ENCODE measurements at regions not wholly inside any gene's neighbourhood (a gene's known extent, or its start where the extent isn't known, plus 50 kb on each side); places are given as distances from the start of the nearest gene placed in this dataset.

- TF ChIP-seq CTCF (IDR thresholded peaks at IDR 0.05; ENCODE audit: insufficient read depth, low read depth, low read length), result no peak
- H3K4me3 ChIP-seq (ENCODE audit: low read depth, low read length), result no peak overlapping the region
- no peak for DNase-seq (ENCODE audit: low read depth)
Measured at GRCh38 chr22:45107671-45108070, 56.1 kb upstream of the NUP50 start.

DNA sequence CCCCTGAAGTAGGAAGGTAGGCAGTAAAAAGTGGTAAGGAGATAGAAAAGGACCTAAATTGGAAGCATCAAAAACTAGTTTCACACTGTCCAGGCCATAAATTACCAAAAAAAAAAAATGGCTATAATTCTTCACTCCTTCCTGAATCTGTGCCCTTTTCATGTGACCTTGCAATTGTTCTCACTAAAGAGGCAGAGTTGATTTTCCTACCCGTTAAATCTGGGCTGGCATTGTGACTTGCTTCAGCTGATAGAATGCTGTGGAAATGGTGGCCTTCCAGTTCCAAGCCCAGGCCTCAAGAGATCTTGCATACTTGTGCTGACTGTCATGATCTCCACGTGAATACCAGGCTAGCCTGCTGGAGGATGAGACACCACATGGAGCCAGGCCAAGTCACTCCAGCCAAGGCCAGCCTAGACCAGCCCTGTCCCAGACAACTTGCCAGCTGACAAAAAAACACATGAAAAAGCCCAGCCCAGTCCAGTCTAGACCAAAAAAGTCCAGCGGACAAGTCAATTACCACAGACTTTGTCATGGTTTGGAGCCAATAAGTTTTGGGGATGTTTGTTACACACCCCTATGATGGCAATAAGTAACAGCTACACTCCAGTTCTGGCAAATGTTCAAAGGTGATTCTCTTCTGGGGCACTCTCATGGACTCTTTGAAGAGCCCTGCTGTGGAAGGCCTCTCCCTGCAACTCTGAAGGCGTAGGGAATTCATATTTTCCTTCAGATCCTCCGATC lies 51.4 kb upstream of the NUP50 start:
- TF ChIP-seq CTCF (IDR thresholded peaks at IDR 0.05; ENCODE audit: insufficient read depth, low read depth, low read length), result no peak
- DNase-seq (ENCODE audit: low read depth), result peak; percentile 20
- H3K4me3 ChIP-seq (ENCODE audit: low read depth, low read length), result no peak overlapping the region

Data from fibroblast of villous mesenchyme (primary cell).